HG03108 (cell line): ENCODE measurements at regions not wholly inside any gene's neighbourhood (a gene's known extent, or its start where the extent isn't known, plus 50 kb on each side); places are given as distances from the start of the nearest gene placed in this dataset.
"Not testable (repeated sequence)": the region's sequence is repeated elsewhere in the genome, so short reads cannot be mapped to it uniquely, and the experiment has no call there.

Source experiments
- ATAC-seq: cut with Tn5 transposase; IDR thresholded peaks from one replicate; pipeline ENCODE4 v1.9.1; 2021; ENCODE audit warnings: moderate library complexity; ENCODE audit not compliant: unreplicated experiment

DNA sequence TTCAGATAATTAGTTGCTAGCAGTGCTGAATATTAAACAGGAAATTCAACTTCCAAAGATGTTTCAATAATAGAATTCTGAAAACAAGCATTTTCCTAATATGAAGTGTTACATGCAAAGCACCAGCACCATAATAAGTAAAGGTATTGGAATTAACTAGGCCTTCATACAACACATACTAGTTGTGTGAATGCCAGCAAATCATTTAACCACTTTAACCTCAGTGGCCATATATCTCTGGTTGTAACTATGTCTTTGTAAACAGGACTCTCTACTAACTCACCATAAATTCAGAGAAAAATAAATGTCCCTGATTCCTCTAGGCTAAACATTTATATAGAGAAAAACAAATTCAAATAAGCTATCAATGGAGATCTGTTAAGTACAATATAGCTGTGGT lies 65.1 kb upstream of the NBPF26 start:
- ATAC-seq: not testable (repeated sequence)

DNA sequence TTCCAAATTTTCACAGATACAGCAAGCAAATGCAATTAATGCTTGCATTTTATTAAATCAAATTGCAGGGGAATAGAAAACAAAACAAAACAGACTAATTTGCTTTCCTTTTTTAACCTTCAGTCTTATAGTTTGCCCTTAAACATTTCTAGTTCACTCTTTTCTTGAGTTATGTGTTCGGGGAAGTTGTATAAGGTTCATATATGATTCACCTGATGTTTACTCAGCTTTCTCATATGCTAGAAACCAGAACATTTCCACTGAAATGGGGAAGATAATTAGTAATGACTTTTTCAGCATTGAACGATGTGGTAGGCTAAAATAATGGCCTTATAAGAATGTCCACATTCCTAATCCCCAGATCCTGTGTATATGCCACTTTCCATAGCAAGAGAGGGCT lies 64.6 kb upstream of the NBPF26 start:
- ATAC-seq: not testable (repeated sequence)

DNA sequence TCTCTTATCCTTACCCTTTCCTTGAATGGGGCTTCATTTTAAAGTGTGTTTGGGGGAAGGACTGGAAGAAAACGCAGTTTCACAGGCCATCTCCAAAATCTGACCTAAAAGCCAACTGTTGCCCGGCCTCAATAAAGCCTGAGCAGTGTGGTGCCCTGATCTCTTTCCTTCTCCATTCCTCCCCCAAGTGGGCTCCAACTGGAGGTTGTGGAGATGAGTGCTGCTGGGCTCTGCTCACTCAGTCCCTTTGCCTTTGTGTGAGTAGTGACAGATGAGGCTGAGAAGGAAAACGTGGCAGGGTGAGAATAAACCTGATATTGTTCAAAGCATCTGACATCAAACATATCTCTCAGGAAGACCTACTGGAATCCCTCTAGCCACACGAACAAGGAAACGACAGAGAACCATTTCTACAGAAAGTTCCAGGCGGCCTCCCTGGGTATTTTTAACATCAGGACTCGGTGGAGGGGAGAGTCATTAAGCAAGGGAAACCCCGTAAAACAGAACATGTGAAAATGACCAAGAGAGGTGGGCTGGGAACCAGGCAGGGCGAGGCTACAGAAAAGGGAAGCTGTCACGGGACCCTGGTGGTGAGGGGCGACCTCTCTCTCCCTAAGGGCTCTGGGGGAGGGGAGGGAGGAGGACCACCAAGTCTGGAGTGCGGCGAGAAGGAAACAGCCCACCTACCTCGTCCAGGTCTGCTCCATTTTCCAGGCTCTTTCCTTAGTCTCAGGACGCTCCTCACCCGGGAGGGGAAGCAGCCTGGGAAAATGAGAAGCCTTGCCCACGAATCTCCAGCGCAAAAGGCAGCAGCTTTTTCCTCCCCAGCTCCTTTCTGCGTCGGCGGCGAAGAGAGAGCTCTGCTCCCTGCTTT lies 59.1 kb upstream of the NBPF26 start:
- not testable (repeated sequence) for ATAC-seq

DNA sequence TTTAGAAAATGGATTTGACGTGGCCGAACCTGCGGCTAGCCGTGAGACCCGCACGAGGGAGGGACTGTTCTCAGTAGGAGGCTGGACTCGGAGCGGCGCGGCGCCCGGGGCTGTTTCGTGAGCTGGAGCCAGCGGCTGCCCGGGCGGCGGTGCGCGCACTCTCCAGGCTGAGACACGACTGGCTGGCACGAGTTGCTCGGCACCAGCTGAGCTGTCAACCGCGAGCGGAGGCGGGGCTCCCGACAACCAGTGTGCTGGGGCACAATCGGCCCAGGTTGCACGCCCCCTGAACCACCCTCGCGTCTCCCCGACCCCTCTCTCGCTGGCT lies 58.5 kb upstream of the NBPF26 start:
- not testable (repeated sequence) for ATAC-seq

DNA sequence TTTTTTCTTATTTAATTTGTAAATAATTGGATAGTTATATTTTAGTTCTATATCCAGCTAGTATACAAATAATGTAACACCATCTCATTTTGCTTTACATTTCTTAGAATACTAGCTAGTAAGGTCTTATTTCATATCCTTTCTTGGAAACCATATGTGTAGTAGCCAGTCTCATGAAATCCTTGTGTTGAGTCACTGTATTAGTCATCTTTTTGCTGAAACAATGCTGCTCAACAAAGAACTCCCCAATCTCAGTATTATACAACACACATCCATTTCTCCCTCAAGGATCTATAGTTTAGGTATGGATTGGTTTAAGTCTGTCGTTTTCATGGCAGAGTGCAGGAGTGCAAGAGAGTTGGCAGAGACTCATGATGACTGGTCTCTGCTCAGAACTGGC lies 55.6 kb upstream of the NBPF26 start:
- ATAC-seq: not testable (repeated sequence)
